Sigmoid colon (tissue), 6 donors: ENCODE measurements at regions not wholly inside any gene's neighbourhood (a gene's known extent, or its start where the extent isn't known, plus 50 kb on each side); places are given as distances from the start of the nearest gene placed in this dataset.

ENCODE experiments used
- DNase-seq: peaks from one replicate; pipeline ENCODE4 v3.0.0-alpha.2; 2019
- H3K27ac ChIP-seq, 4 donors: fragments of 200-600 bp; sonication (generic); one replicate each; pipeline ENCODE4 v1.5.1; 2016 to 2019; ENCODE audit warnings: mild to moderate bottlenecking in 1 of 4
- H3K27me3 ChIP-seq, 3 donors: fragments of 200-600 bp; sonication (generic); one replicate each; pipeline ENCODE4 v1.5.1; 2019; ENCODE audit warnings: mild to moderate bottlenecking in 1 of 3
- H3K36me3 ChIP-seq, 4 donors: fragments of 200-600 bp; sonication (generic); one replicate each; pipeline ENCODE4 v1.5.1; 2016 to 2019
- H3K4me1 ChIP-seq, 4 donors: fragments of 200-600 bp; sonication (generic); one replicate each; pipeline ENCODE4 v1.5.1; 2017 to 2019
- H3K4me3 ChIP-seq, 4 donors: fragments of 200-600 bp; sonication (generic); one replicate each; pipeline ENCODE4 v1.5.1; 2017 to 2019; ENCODE audit warnings: mild to moderate bottlenecking in 2 of 4, moderate library complexity in 1 of 4
- H3K9me3 ChIP-seq, 4 donors: fragments of 200-600 bp in 3 of 4; sonication (generic) in 3 of 4; one replicate each; pipeline versions ENCODE4 v1.5.1 to v1.6.1; 2013 to 2019
- CTCF ChIP-seq, 4 experiments: fragments of 450-650 bp in 3 of 4; fragments of 200-600 bp in 1 of 4; IDR thresholded peaks; one replicate each; pipeline ENCODE4 v1.5.1; 2016 to 2019; ENCODE audit warnings: antibody characterized with exemption in 4 of 4, mild to moderate bottlenecking in 3 of 4, moderate library complexity in 2 of 4
- EP300 ChIP-seq, 4 donors: sonication (generic); formaldehyde crosslinking; IDR thresholded peaks; one replicate each; pipeline ENCODE4 v1.6.1; 2017; ENCODE audit warnings: antibody characterized with exemption in 4 of 4
- POLR2A ChIP-seq, 2 donors: fragments of 450-650 bp; IDR thresholded peaks; one replicate each; pipeline ENCODE4 v1.6.1; 2016; ENCODE audit warnings: antibody characterized with exemption in 2 of 2, mild to moderate bottlenecking in 2 of 2, moderate library complexity in 2 of 2
- POLR2AphosphoS5 ChIP-seq, 4 donors: sonication (generic); formaldehyde crosslinking; IDR thresholded peaks; one replicate each; pipeline ENCODE4 v1.6.1; 2017; ENCODE audit warnings: antibody characterized with exemption in 4 of 4
- WGBS, 2 donors: extraction: QIAGEN DNeasy Blood & Tissue Kit; methylation state at CpG; one replicate each; pipeline ENCODE4 v1.1.7; 2013; 5-methylcytosine and 5-hydroxymethylcytosine counted together
- intact Hi-C: fragments of 100-400 bp; cut with DNase I; formaldehyde crosslinking; loops from one replicate; pipeline ENCODE4 v1.15.1; 2023
- donor health status: healthy with polysubstance abuse.
- donor health status: healthy.

GRCh38 chr7:63038987-63039386, 959.7 kb upstream of the ZNF722 start:
- no peak for DNase-seq
- H3K4me1 ChIP-seq = no peaks in the 10 kb centered on the region
- H3K27me3 ChIP-seq = no peaks in the 10 kb centered on the region
- TF ChIP-seq CTCF (IDR thresholded peaks at IDR 0.05) = no peak
- TF ChIP-seq POLR2A (IDR thresholded peaks at IDR 0.05) = no peak
- no peak for TF ChIP-seq POLR2AphosphoS5 (IDR thresholded peaks at IDR 0.05)
- TF ChIP-seq EP300 (IDR thresholded peaks at IDR 0.05) = no peak
- H3K36me3 ChIP-seq = no peaks in the 10 kb centered on the region
- intact Hi-C loops = no loop called here
- no peak overlapping the region for H3K27ac ChIP-seq
- no peak overlapping the region for H3K4me3 ChIP-seq
- 90 to 94% methylated on average over 4 of the region's 4 CpGs for WGBS, 2 donors
- H3K9me3 ChIP-seq = peaks cover 0 to 25% (median 1%) of the 10 kb centered on the region in 4 donors

GRCh38 chr7:63039882-63040281, 958.8 kb upstream of the ZNF722 start:
- no peaks in the 10 kb centered on the region for H3K36me3 ChIP-seq
- no peak overlapping the region for H3K27ac ChIP-seq
- 87 to 90% methylated on average over 8 of the region's 8 CpGs for WGBS, 2 donors
- DNase-seq = no peak
- TF ChIP-seq CTCF (IDR thresholded peaks at IDR 0.05) (no peak), POLR2AphosphoS5 (IDR thresholded peaks at IDR 0.05) (no peak), POLR2A (IDR thresholded peaks at IDR 0.05) (no peak), EP300 (IDR thresholded peaks at IDR 0.05) (no peak)
- no peaks in the 10 kb centered on the region for H3K27me3 ChIP-seq
- intact Hi-C loops = no loop called here
- H3K4me3 ChIP-seq = no peak overlapping the region
- no peaks in the 10 kb centered on the region for H3K4me1 ChIP-seq
- peaks cover 0 to 31% (median 1%) of the 10 kb centered on the region in 4 donors for H3K9me3 ChIP-seq

GRCh38 chr7:63040336-63040735, 958.3 kb upstream of the ZNF722 start:
- no peaks in the 10 kb centered on the region for H3K27me3 ChIP-seq
- no peaks in the 10 kb centered on the region for H3K36me3 ChIP-seq
- no peak overlapping the region for H3K4me3 ChIP-seq
- intact Hi-C loops = no loop called here
- TF ChIP-seq POLR2A (IDR thresholded peaks at IDR 0.05) = no peak
- TF ChIP-seq CTCF (IDR thresholded peaks at IDR 0.05) = no peak
- TF ChIP-seq EP300 (IDR thresholded peaks at IDR 0.05) = no peak
- TF ChIP-seq POLR2AphosphoS5 (IDR thresholded peaks at IDR 0.05) = no peak
- H3K9me3 ChIP-seq = peaks cover 0 to 34% (median 1%) of the 10 kb centered on the region in 4 donors
- H3K4me1 ChIP-seq = no peaks in the 10 kb centered on the region
- no peak overlapping the region for H3K27ac ChIP-seq
- 77 to 84% methylated on average over 12 of the region's 12 CpGs for WGBS, 2 donors
- DNase-seq = no peak

GRCh38 chr7:63040966-63041610, 957.6 kb upstream of the ZNF722 start:
- no peaks in the 10 kb centered on the region for H3K27me3 ChIP-seq
- no peak overlapping the region for H3K27ac ChIP-seq
- no peak for DNase-seq
- peaks cover 0 to 29% (median 1%) of the 10 kb centered on the region in 4 donors for H3K9me3 ChIP-seq
- no peak overlapping the region for H3K4me3 ChIP-seq
- H3K4me1 ChIP-seq = no peaks in the 10 kb centered on the region
- intact Hi-C loops = no loop called here
- 81 to 83% methylated on average over 12 of the region's 12 CpGs for WGBS, 2 donors
- no peak for TF ChIP-seq CTCF (IDR thresholded peaks at IDR 0.05)
- TF ChIP-seq POLR2A (IDR thresholded peaks at IDR 0.05) = no peak
- no peak for TF ChIP-seq EP300 (IDR thresholded peaks at IDR 0.05)
- no peak for TF ChIP-seq POLR2AphosphoS5 (IDR thresholded peaks at IDR 0.05)
- H3K36me3 ChIP-seq = no peaks in the 10 kb centered on the region

- H3K27me3 ChIP-seq = no peaks in the 10 kb centered on the region
- TF ChIP-seq EP300 (IDR thresholded peaks at IDR 0.05) (no peak), POLR2A (IDR thresholded peaks at IDR 0.05) (no peak), CTCF (IDR thresholded peaks at IDR 0.05) (no peak), POLR2AphosphoS5 (IDR thresholded peaks at IDR 0.05) (no peak)
- 79 to 88% methylated on average over 3 of the region's 3 CpGs for WGBS, 2 donors
- intact Hi-C loops = no loop called here
- H3K4me1 ChIP-seq = no peaks in the 10 kb centered on the region
- DNase-seq = no peak
- no peaks in the 10 kb centered on the region for H3K36me3 ChIP-seq
- no peak overlapping the region for H3K27ac ChIP-seq
- peaks cover 0 to 26% (median 1%) of the 10 kb centered on the region in 4 donors for H3K9me3 ChIP-seq
- H3K4me3 ChIP-seq = no peak overlapping the region
These were observed 956.9 kb upstream of the ZNF722 start for GRCh38 chr7:63041786-63042185.
